ENCODE measurements at regions not wholly inside any gene's neighbourhood (a gene's known extent, or its start where the extent isn't known, plus 50 kb on each side); places are given as distances from the start of the nearest gene placed in this dataset.

- TF ChIP-seq, protein P1, sequence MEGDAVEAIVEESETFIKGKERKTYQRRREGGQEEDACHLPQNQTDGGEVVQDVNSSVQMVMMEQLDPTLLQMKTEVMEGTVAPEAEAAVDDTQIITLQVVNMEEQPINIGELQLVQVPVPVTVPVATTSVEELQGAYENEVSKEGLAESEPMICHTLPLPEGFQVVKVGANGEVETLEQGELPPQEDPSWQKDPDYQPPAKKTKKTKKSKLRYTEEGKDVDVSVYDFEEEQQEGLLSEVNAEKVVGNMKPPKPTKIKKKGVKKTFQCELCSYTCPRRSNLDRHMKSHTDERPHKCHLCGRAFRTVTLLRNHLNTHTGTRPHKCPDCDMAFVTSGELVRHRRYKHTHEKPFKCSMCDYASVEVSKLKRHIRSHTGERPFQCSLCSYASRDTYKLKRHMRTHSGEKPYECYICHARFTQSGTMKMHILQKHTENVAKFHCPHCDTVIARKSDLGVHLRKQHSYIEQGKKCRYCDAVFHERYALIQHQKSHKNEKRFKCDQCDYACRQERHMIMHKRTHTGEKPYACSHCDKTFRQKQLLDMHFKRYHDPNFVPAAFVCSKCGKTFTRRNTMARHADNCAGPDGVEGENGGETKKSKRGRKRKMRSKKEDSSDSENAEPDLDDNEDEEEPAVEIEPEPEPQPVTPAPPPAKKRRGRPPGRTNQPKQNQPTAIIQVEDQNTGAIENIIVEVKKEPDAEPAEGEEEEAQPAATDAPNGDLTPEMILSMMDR (IDR thresholded peaks at IDR 0.05): no peak
- TF ChIP-seq POLR2A (IDR thresholded peaks at IDR 0.05) (no peak), POLR2AphosphoS5 (IDR thresholded peaks at IDR 0.05) (no peak)
Observed at GRCh38 chr7:155172141-155172540, 102.0 kb downstream of the HTR5A start.
